ENCODE measurements at regions not wholly inside any gene's neighbourhood (a gene's known extent, or its start where the extent isn't known, plus 50 kb on each side); places are given as distances from the start of the nearest gene placed in this dataset.

- no peak for DNase-seq
These were observed 874.1 kb downstream of the GRM8 start for GRCh38 chr7:126378642-126379041.

GRCh38 chr7:126370038-126370668 is 882.6 kb downstream of the GRM8 start:
- DNase-seq: no peak

- no peak for DNase-seq
These were observed 890.0 kb downstream of the GRM8 start for GRCh38 chr7:126362746-126363145.

- no peak for DNase-seq
These were observed 891.6 kb downstream of the GRM8 start for GRCh38 chr7:126361183-126361582.

GRCh38 chr7:126339813-126340212 is 912.9 kb downstream of the GRM8 start:
- no peak for DNase-seq

- DNase-seq: no peak
These were observed 947.1 kb downstream of the GRM8 start for GRCh38 chr7:126305671-126306070.

GRCh38 chr7:126303926-126304325 is 948.8 kb downstream of the GRM8 start:
- no peak for DNase-seq

- DNase-seq: no peak
These were observed 950.1 kb downstream of the GRM8 start for GRCh38 chr7:126302639-126303038.

GRCh38 chr7:126286317-126286716 is 966.4 kb downstream of the GRM8 start:
- no peak for DNase-seq

- no peak for DNase-seq
These were observed 1016.5 kb downstream of the GRM8 start for GRCh38 chr7:126236261-126236660.

GRCh38 chr7:126228356-126229061 is 1024.2 kb downstream of the GRM8 start:
- DNase-seq: no peak

- no peak for DNase-seq
These were observed 1025.1 kb downstream of the GRM8 start for GRCh38 chr7:126227643-126228042.

- DNase-seq: no peak
These were observed 1025.7 kb downstream of the GRM8 start for GRCh38 chr7:126227055-126227454.

- no peak for DNase-seq
These were observed 1029.0 kb downstream of the GRM8 start for GRCh38 chr7:126223729-126224128.

- no peak for DNase-seq
These were observed 1030.0 kb downstream of the GRM8 start for GRCh38 chr7:126222782-126223181.

GRCh38 chr7:126215785-126216184 is 1037.0 kb downstream of the GRM8 start:
- no peak for DNase-seq

- peak; percentile 0 for DNase-seq
These were observed 1038.9 kb downstream of the GRM8 start for GRCh38 chr7:126213876-126214275.

GRCh38 chr7:126211875-126212274 is 1040.9 kb downstream of the GRM8 start:
- DNase-seq: no peak

GRCh38 chr7:126210707-126211106 is 1042.0 kb downstream of the GRM8 start:
- DNase-seq: no peak

- no peak for DNase-seq
These were observed 1049.6 kb downstream of the GRM8 start for GRCh38 chr7:126203185-126203584.

GRCh38 chr7:126202177-126202576 is 1050.6 kb downstream of the GRM8 start:
- DNase-seq: no peak

- DNase-seq: no peak
These were observed 1066.7 kb downstream of the GRM8 start for GRCh38 chr7:126185959-126186580.

GRCh38 chr7:126179916-126180315 is 1072.8 kb downstream of the GRM8 start:
- DNase-seq: no peak

GRCh38 chr7:126178865-126179264 is 1073.9 kb downstream of the GRM8 start:
- no peak for DNase-seq
